HEK293 (cell line): ENCODE measurements at regions not wholly inside any gene's neighbourhood (a gene's known extent, or its start where the extent isn't known, plus 50 kb on each side); places are given as distances from the start of the nearest gene placed in this dataset.

Experiments used
- SP2 ChIP-seq: fragments of 450-650 bp; formaldehyde crosslinking; IDR thresholded peaks from 2 replicates; pipeline ENCODE4 v1.5.1; 2016; ENCODE audit warnings: missing biosample characterization, missing genetic modification characterization
- TCF7L2 ChIP-seq: IDR thresholded peaks from 2 replicates; pipeline ENCODE4 v1.6.1; 2011; ENCODE audit warnings: low read depth, mild to moderate bottlenecking, inconsistent platforms, low read length, moderate library complexity, borderline replicate concordance
- ZNF266 ChIP-seq: fragments of 450-650 bp; formaldehyde crosslinking; IDR thresholded peaks from 2 replicates; pipeline ENCODE4 v1.5.1; 2016; ENCODE audit warnings: missing biosample characterization, missing genetic modification characterization, low read depth
- ZNF350 ChIP-seq: fragments of 450-650 bp; formaldehyde crosslinking; IDR thresholded peaks from 2 replicates; pipeline ENCODE4 v1.5.0; 2017; ENCODE audit warnings: missing biosample characterization, mild to moderate bottlenecking, missing genetic modification characterization
- ZNF701 ChIP-seq: fragments of 450-650 bp; formaldehyde crosslinking; IDR thresholded peaks from 2 replicates; pipeline ENCODE4 v1.5.1; 2016; ENCODE audit warnings: missing biosample characterization, missing genetic modification characterization
- TF ChIP-seq, protein P1 (sequence below): fragments of 450-650 bp; formaldehyde crosslinking; IDR thresholded peaks from 2 replicates; pipeline ENCODE4 v1.5.1; 2016; ENCODE audit warnings: missing biosample characterization, missing genetic modification characterization

DNA sequence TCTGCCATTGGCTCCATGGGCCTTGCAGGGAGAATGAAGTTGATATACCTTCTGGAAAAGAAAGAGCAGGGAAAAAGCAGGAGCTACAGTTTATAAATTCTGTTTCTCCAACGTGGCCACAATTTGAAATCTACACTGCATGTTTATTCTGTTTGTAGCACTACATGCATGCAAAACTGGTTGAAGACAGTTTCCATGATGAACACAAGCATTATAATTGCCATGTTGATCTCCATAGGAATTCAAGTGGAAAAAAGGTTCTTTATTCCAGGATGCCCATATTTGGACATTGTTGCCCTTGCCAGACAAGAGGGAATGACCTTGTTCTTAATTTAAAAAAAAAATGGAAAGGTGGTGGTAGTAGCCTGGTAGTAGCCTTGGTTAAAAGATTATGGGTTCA is 69.2 kb upstream of the PALM2AKAP2 start:
- no peak for TF ChIP-seq TCF7L2
- TF ChIP-seq, protein P1, sequence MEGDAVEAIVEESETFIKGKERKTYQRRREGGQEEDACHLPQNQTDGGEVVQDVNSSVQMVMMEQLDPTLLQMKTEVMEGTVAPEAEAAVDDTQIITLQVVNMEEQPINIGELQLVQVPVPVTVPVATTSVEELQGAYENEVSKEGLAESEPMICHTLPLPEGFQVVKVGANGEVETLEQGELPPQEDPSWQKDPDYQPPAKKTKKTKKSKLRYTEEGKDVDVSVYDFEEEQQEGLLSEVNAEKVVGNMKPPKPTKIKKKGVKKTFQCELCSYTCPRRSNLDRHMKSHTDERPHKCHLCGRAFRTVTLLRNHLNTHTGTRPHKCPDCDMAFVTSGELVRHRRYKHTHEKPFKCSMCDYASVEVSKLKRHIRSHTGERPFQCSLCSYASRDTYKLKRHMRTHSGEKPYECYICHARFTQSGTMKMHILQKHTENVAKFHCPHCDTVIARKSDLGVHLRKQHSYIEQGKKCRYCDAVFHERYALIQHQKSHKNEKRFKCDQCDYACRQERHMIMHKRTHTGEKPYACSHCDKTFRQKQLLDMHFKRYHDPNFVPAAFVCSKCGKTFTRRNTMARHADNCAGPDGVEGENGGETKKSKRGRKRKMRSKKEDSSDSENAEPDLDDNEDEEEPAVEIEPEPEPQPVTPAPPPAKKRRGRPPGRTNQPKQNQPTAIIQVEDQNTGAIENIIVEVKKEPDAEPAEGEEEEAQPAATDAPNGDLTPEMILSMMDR (tag by site-specific recombination), result no peak
- no peak for TF ChIP-seq ZNF350 (tag by site-specific recombination)
- TF ChIP-seq ZNF701 (tag by site-specific recombination), result no peak
- no peak for TF ChIP-seq ZNF266
- no peak for TF ChIP-seq SP2 (tag by site-specific recombination)
